Sigmoid colon (tissue), 6 donors: ENCODE measurements at regions not wholly inside any gene's neighbourhood (a gene's known extent, or its start where the extent isn't known, plus 50 kb on each side); places are given as distances from the start of the nearest gene placed in this dataset.
"Not testable (repeated sequence)": the region's sequence is repeated elsewhere in the genome, so short reads cannot be mapped to it uniquely, and the experiment has no call there.

Experiments used
- DNase-seq: peaks from one replicate; pipeline ENCODE4 v3.0.0-alpha.2; 2019
- H3K27ac ChIP-seq, 4 donors: fragments of 200-600 bp; sonication (generic); one replicate each; pipeline ENCODE4 v1.5.1; 2016 to 2019; ENCODE audit warnings: mild to moderate bottlenecking in 1 of 4
- H3K27me3 ChIP-seq, 3 donors: fragments of 200-600 bp; sonication (generic); one replicate each; pipeline ENCODE4 v1.5.1; 2019; ENCODE audit warnings: mild to moderate bottlenecking in 1 of 3
- H3K36me3 ChIP-seq, 4 donors: fragments of 200-600 bp; sonication (generic); one replicate each; pipeline ENCODE4 v1.5.1; 2016 to 2019
- H3K4me1 ChIP-seq, 4 donors: fragments of 200-600 bp; sonication (generic); one replicate each; pipeline ENCODE4 v1.5.1; 2017 to 2019
- H3K4me3 ChIP-seq, 4 donors: fragments of 200-600 bp; sonication (generic); one replicate each; pipeline ENCODE4 v1.5.1; 2017 to 2019; ENCODE audit warnings: mild to moderate bottlenecking in 2 of 4, moderate library complexity in 1 of 4
- H3K9me3 ChIP-seq, 4 donors: fragments of 200-600 bp in 3 of 4; sonication (generic) in 3 of 4; one replicate each; pipeline versions ENCODE4 v1.5.1 to v1.6.1; 2013 to 2019
- CTCF ChIP-seq, 4 experiments: fragments of 450-650 bp in 3 of 4; fragments of 200-600 bp in 1 of 4; IDR thresholded peaks; one replicate each; pipeline ENCODE4 v1.5.1; 2016 to 2019; ENCODE audit warnings: antibody characterized with exemption in 4 of 4, mild to moderate bottlenecking in 3 of 4, moderate library complexity in 2 of 4
- EP300 ChIP-seq, 4 donors: sonication (generic); formaldehyde crosslinking; IDR thresholded peaks; one replicate each; pipeline ENCODE4 v1.6.1; 2017; ENCODE audit warnings: antibody characterized with exemption in 4 of 4
- POLR2A ChIP-seq, 2 donors: fragments of 450-650 bp; IDR thresholded peaks; one replicate each; pipeline ENCODE4 v1.6.1; 2016; ENCODE audit warnings: antibody characterized with exemption in 2 of 2, mild to moderate bottlenecking in 2 of 2, moderate library complexity in 2 of 2
- POLR2AphosphoS5 ChIP-seq, 4 donors: sonication (generic); formaldehyde crosslinking; IDR thresholded peaks; one replicate each; pipeline ENCODE4 v1.6.1; 2017; ENCODE audit warnings: antibody characterized with exemption in 4 of 4
- WGBS, 2 donors: extraction: QIAGEN DNeasy Blood & Tissue Kit; methylation state at CpG; one replicate each; pipeline ENCODE4 v1.1.7; 2013; 5-methylcytosine and 5-hydroxymethylcytosine counted together
- intact Hi-C: fragments of 100-400 bp; cut with DNase I; formaldehyde crosslinking; loops from one replicate; pipeline ENCODE4 v1.15.1; 2023
- donor health status: healthy with polysubstance abuse.
- donor health status: healthy.

- WGBS, 2 donors: 65 to 74% methylated on average over 6 of the region's 6 CpGs
- Histone ChIP-seq H3K4me1 (peaks cover 0 to 32% (median 27%) of the 10 kb centered on the region in 4 donors), H3K27ac (peak overlapping the region in 1 of 4 donors; percentile 80), H3K9me3 (no peaks in the 10 kb centered on the region), H3K36me3 (no peaks in the 10 kb centered on the region), H3K27me3 (no peaks in the 10 kb centered on the region), H3K4me3 (no peak overlapping the region)
- TF ChIP-seq POLR2AphosphoS5 (IDR thresholded peaks at IDR 0.05) (no peak), POLR2A (IDR thresholded peaks at IDR 0.05) (no peak), CTCF (IDR thresholded peaks at IDR 0.05) (no peak), EP300 (IDR thresholded peaks at IDR 0.05) (no peak)
- intact Hi-C loops: no loop called here
- no peak for DNase-seq
These were observed 183.1 kb upstream of the COX10 start for GRCh38 chr17:13885953-13886889.

- 79 to 92% methylated on average over 7 of the region's 7 CpGs for whole genome bisulfite sequencing, 2 donors
- TF ChIP-seq EP300 (IDR thresholded peaks at IDR 0.05) (no peak), CTCF (IDR thresholded peaks at IDR 0.05) (no peak), POLR2AphosphoS5 (IDR thresholded peaks at IDR 0.05) (peak in 1 of 4 donors; percentile 20)
- intact Hi-C loops: no loop called here
- no peak for DNase-seq
- Histone ChIP-seq H3K9me3 (no peaks in the 10 kb centered on the region), H3K4me1 (peaks cover 0 to 32% (median 27%) of the 10 kb centered on the region in 4 donors), H3K4me3 (no peak overlapping the region), H3K27ac (peak overlapping the region in 1 of 4 donors; percentile 80), H3K36me3 (no peaks in the 10 kb centered on the region), H3K27me3 (no peaks in the 10 kb centered on the region)
These were observed 181.2 kb upstream of the COX10 start for GRCh38 chr17:13888056-13888609.

GRCh38 chr17:13908971-13909370, 160.3 kb upstream of the COX10 start:
- H3K4me3 ChIP-seq, H3K4me1 ChIP-seq, H3K27me3 ChIP-seq, intact Hi-C loops, H3K9me3 ChIP-seq, H3K27ac ChIP-seq, H3K36me3 ChIP-seq, DNase-seq: not testable (repeated sequence)

- Histone ChIP-seq H3K27ac (no peak overlapping the region), H3K4me1 (no peaks in the 10 kb centered on the region), H3K36me3 (no peaks in the 10 kb centered on the region), H3K9me3 (no peaks in the 10 kb centered on the region), H3K4me3 (no peak overlapping the region), H3K27me3 (no peaks in the 10 kb centered on the region)
- no peak for DNase-seq
- intact Hi-C loops: no loop called here
- TF ChIP-seq CTCF (IDR thresholded peaks at IDR 0.05) (no peak), POLR2AphosphoS5 (IDR thresholded peaks at IDR 0.05) (no peak), POLR2A (IDR thresholded peaks at IDR 0.05) (no peak), EP300 (IDR thresholded peaks at IDR 0.05) (no peak)
- 91 to 92% methylated on average over 11 of the region's 11 CpGs for WGBS, 2 donors
These were observed 159.3 kb upstream of the COX10 start for GRCh38 chr17:13909901-13910519.

- TF ChIP-seq POLR2AphosphoS5 (IDR thresholded peaks at IDR 0.05) (no peak), CTCF (IDR thresholded peaks at IDR 0.05) (no peak), POLR2A (IDR thresholded peaks at IDR 0.05) (no peak), EP300 (IDR thresholded peaks at IDR 0.05) (no peak)
- Histone ChIP-seq H3K4me3 (no peak overlapping the region), H3K36me3 (no peaks in the 10 kb centered on the region), H3K27me3 (no peaks in the 10 kb centered on the region), H3K4me1 (no peaks in the 10 kb centered on the region), H3K9me3 (no peaks in the 10 kb centered on the region), H3K27ac (no peak overlapping the region)
- intact Hi-C loops: no loop called here
- no peak for DNase-seq
These were observed 151.7 kb upstream of the COX10 start for GRCh38 chr17:13917634-13918033.
